Uterus (tissue), 2 donors: ENCODE measurements at regions not wholly inside any gene's neighbourhood (a gene's known extent, or its start where the extent isn't known, plus 50 kb on each side); places are given as distances from the start of the nearest gene placed in this dataset.
"Not testable (repeated sequence)": the region's sequence is repeated elsewhere in the genome, so short reads cannot be mapped to it uniquely, and the experiment has no call there.

Experiments used
- POLR2A ChIP-seq, 2 donors: fragments of 450-650 bp; IDR thresholded peaks; one replicate each; pipeline ENCODE4 v1.6.1; 2016; ENCODE audit warnings: antibody characterized with exemption in 2 of 2, mild to moderate bottlenecking in 1 of 2, moderate library complexity in 1 of 2
- TF ChIP-seq, protein P1 (sequence below), 4 experiments: fragments of 200-600 bp in 2 of 4; fragments of 450-650 bp in 2 of 4; sonication (generic) in 2 of 4; IDR thresholded peaks; one replicate each; pipeline ENCODE4 v1.5.1; 2016 to 2019; ENCODE audit warnings: antibody characterized with exemption in 4 of 4, mild to moderate bottlenecking in 2 of 4, moderate library complexity in 1 of 4

DNA sequence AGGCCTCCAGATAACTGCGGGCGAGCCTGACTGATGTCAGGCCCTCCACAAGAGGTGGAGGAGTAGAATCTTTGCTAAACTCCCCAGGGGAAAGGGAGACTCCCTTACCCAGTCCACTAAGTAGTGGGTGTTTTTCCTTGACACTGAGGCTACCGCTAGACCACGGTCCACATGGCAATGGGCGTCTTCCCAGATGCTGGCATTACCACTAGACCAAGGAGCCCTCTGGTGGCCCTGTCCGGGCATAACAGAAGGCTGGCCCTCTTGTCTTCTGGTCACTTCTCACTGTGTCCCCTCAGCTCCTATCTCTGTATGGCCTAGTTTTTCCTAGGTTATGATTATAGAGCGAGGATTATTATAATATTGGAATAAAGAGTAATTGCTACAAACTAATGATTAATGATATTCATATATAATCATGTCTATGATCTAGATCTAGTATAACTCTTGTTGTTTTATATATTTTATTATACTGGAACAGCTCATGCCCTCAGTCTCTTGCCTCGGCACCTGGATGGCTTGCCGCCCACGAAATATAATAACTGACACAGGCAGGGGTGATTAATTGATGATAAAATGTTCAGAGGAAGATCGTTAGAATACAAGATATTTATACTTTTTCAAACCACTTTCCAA lies 73.8 kb downstream of the PRKAB2 start:
- TF ChIP-seq, protein P1, sequence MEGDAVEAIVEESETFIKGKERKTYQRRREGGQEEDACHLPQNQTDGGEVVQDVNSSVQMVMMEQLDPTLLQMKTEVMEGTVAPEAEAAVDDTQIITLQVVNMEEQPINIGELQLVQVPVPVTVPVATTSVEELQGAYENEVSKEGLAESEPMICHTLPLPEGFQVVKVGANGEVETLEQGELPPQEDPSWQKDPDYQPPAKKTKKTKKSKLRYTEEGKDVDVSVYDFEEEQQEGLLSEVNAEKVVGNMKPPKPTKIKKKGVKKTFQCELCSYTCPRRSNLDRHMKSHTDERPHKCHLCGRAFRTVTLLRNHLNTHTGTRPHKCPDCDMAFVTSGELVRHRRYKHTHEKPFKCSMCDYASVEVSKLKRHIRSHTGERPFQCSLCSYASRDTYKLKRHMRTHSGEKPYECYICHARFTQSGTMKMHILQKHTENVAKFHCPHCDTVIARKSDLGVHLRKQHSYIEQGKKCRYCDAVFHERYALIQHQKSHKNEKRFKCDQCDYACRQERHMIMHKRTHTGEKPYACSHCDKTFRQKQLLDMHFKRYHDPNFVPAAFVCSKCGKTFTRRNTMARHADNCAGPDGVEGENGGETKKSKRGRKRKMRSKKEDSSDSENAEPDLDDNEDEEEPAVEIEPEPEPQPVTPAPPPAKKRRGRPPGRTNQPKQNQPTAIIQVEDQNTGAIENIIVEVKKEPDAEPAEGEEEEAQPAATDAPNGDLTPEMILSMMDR (IDR thresholded peaks at IDR 0.05), result not testable (repeated sequence)
- TF ChIP-seq POLR2A (IDR thresholded peaks at IDR 0.05), result not testable (repeated sequence)
